Psoas muscle (tissue), 7 donors: ENCODE measurements at regions not wholly inside any gene's neighbourhood (a gene's known extent, or its start where the extent isn't known, plus 50 kb on each side); places are given as distances from the start of the nearest gene placed in this dataset.
"Not testable (repeated sequence)": the region's sequence is repeated elsewhere in the genome, so short reads cannot be mapped to it uniquely, and the experiment has no call there.

Experiments used
- ATAC-seq, 4 donors: fragments of 200-7000 bp; cut with Tn5 transposase; one replicate each; pipeline ENCODE4 v1.9.1; 2020; ENCODE audit warnings: moderate library complexity in 3 of 4, mild to moderate bottlenecking in 2 of 4
- DNase-seq, 2 donors: peaks; one replicate each; pipeline ENCODE4 v3.0.0-alpha.2; 2020
- H3K27ac ChIP-seq: fragments of 200-600 bp; one replicate; pipeline ENCODE4 v1.8.0; 2022
- H3K27me3 ChIP-seq, 3 donors: fragments of 200-600 bp in 1 of 3; one replicate each; pipeline versions ENCODE4 v1.6.1 to v1.8.0; 2013 to 2022; ENCODE audit warnings: low read length in 2 of 3, mild to moderate bottlenecking in 2 of 3, moderate library complexity in 1 of 3; ENCODE audit not compliant: insufficient read depth in 3 of 3
- H3K36me3 ChIP-seq, 2 donors: fragments of 200-600 bp in 1 of 2; one replicate each; pipeline versions ENCODE4 v1.6.1 to v1.8.0; 2013 to 2022; ENCODE audit warnings: low read depth in 1 of 2, mild to moderate bottlenecking in 1 of 2, moderate library complexity in 1 of 2; ENCODE audit not compliant: insufficient read depth in 1 of 2
- H3K4me1 ChIP-seq: fragments of 200-600 bp; one replicate; pipeline ENCODE4 v1.8.0; 2022
- H3K4me3 ChIP-seq: fragments of 200-600 bp; one replicate; pipeline ENCODE4 v1.8.0; 2022; ENCODE audit warnings: mild to moderate bottlenecking
- H3K9me3 ChIP-seq: fragments of 200-600 bp; one replicate; pipeline ENCODE4 v1.8.0; 2022
- WGBS, 3 donors: extraction: QIAGEN DNeasy Blood & Tissue Kit; methylation state at CpG; one replicate each; pipeline versions ENCODE4 v1.1.6 to v1.1.7; 2013; 5-methylcytosine and 5-hydroxymethylcytosine counted together
- intact Hi-C, 2 donors: fragments of 100-400 bp; cut with DNase I; formaldehyde crosslinking; loops; one replicate each; pipeline versions ENCODE4 v1.11.0 to v1.14.2; 2022
- TF ChIP-seq, protein P1 (sequence below): fragments of 200-600 bp; IDR thresholded peaks from one replicate; pipeline ENCODE4 v1.8.0; 2022; ENCODE audit warnings: antibody characterized with exemption
- donor health status: healthy with polysubstance abuse.
- donor health status: DM: no; HTN: no; CAD: no; lungs with moderate emphysema.
- donor health status: Bipolar disorder and iron deficiency.
- donor health status: healthy.
- donor health status: DM: yes; HTN: yes; CAD: no.
- donor health status: DM: no; HTN: no; CAD: no.
- donor health status: DM: yes; HTN: yes; CAD: no.

DNA sequence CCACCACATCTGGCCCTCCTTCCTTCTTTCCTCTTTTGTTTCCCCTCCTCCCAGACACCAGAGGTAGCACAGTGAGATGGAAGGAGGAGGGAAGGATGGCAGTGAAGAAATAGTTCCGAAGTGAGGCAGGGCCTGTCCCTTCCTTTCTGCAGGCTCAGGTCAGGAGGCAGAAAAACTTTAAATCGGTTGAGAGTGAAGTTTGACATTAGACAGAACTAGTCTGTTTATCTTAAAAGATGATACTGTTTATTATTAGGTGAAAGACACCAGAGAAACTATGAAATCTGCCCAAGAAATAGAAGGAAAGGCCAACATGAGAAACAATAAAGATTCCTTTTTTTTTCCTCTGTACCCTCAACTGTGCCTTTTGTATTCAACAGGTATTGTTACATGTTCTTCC is 670.3 kb downstream of the UTRN start:
- ATAC-seq = no peak
- no peaks in the 10 kb centered on the region for H3K27me3 ChIP-seq
- no peak overlapping the region for H3K27ac ChIP-seq
- no peaks in the 10 kb centered on the region for H3K36me3 ChIP-seq
- 44 to 57% (median 47%) methylated on average over 2 of the region's 2 CpGs for WGBS, 3 donors
- TF ChIP-seq, protein P1, sequence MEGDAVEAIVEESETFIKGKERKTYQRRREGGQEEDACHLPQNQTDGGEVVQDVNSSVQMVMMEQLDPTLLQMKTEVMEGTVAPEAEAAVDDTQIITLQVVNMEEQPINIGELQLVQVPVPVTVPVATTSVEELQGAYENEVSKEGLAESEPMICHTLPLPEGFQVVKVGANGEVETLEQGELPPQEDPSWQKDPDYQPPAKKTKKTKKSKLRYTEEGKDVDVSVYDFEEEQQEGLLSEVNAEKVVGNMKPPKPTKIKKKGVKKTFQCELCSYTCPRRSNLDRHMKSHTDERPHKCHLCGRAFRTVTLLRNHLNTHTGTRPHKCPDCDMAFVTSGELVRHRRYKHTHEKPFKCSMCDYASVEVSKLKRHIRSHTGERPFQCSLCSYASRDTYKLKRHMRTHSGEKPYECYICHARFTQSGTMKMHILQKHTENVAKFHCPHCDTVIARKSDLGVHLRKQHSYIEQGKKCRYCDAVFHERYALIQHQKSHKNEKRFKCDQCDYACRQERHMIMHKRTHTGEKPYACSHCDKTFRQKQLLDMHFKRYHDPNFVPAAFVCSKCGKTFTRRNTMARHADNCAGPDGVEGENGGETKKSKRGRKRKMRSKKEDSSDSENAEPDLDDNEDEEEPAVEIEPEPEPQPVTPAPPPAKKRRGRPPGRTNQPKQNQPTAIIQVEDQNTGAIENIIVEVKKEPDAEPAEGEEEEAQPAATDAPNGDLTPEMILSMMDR = no peak
- H3K4me3 ChIP-seq = no peak overlapping the region
- intact Hi-C loops = no loop called here
- H3K9me3 ChIP-seq = no peaks in the 10 kb centered on the region
- no peak for DNase-seq
- no peaks in the 10 kb centered on the region for H3K4me1 ChIP-seq

DNA sequence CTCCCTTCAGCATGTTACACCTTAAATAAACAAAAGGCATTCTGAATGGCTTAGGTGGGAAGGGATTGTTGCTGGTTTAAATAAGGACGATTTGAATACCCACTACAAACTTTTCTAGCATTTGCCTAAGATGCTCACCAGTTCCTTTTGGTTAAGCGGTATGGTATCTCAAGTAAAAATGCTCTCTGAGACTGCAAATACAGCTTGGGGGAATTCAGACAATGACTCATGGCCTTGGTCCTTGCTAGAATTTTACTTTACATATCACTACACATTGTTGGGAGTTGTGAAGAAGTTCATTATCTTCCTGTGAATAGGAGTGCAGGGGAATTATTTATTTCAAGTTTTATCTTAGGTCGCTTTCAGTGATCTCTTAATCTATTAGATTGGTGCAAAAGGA is 670.7 kb downstream of the UTRN start:
- Histone ChIP-seq H3K4me3 (no peak overlapping the region), H3K36me3 (no peaks in the 10 kb centered on the region), H3K27ac (no peak overlapping the region), H3K9me3 (no peaks in the 10 kb centered on the region), H3K27me3 (no peaks in the 10 kb centered on the region), H3K4me1 (no peaks in the 10 kb centered on the region)
- TF ChIP-seq, protein P1 = no peak
- intact Hi-C loops = no loop called here
- DNase-seq = no peak
- no peak for ATAC-seq
- 82 to 90% (median 86%) methylated on average over 3 of the region's 3 CpGs for WGBS, 3 donors

DNA sequence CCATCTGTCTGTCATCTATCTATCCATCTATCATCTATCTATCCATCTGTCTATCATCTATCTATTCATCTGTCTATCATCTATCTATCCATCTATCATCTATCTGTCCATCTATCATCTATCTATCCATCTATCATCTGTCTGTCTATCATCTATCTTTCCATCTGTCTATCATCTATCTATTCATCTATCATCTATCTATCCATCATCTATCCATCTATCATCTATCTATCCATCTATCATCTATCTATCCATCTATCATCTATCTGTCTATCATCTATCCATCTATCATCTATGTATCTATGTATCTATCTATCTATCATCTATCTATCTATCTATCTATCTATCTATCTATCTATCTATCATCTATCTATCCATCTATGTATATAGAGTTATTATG is 671.6 kb downstream of the UTRN start:
- DNase-seq, H3K27me3 ChIP-seq, ATAC-seq, H3K9me3 ChIP-seq, H3K4me1 ChIP-seq, H3K36me3 ChIP-seq, H3K27ac ChIP-seq, H3K4me3 ChIP-seq, intact Hi-C loops: not testable (repeated sequence)

DNA sequence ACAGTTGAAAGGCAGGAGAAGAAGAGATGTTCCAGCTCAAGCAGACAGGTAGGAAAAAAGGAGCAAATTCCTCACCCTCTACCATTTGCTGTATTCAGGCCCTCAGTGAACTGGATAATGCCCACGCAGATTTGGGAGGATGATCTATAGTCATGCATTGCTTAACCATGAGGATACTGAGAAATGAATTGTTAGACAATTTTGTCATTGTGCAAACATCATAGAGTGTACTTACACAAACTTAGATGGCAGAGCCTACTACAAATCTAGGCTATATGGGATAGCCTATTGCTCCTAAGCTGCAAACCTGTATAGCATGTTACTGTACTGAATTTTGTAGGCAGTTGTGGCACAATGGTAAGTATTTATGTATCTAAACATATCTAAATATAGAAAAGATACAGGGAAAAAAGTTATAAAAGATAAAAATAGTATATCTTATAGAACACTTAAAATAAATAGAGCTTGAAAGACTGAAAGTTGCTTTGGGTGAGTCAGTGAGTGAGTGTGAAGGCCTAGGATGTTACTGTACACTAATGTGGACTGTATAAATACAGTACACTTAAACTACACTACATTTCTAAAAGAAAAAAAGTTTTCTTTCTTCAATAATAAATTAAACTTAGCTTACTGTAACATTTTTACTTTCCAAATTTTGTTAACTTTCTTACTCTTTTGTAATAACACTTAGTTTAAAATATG is 672.3 kb downstream of the UTRN start:
- Histone ChIP-seq H3K27ac (no peak overlapping the region), H3K4me3 (no peak overlapping the region), H3K9me3 (no peaks in the 10 kb centered on the region), H3K36me3 (no peaks in the 10 kb centered on the region), H3K27me3 (no peaks in the 10 kb centered on the region), H3K4me1 (no peaks in the 10 kb centered on the region)
- TF ChIP-seq, protein P1 = no peak
- 86 to 100% (median 97%) methylated on average over 1 of the region's 1 CpG for WGBS, 3 donors
- ATAC-seq (no peak), DNase-seq (no peak)
- intact Hi-C loops = no loop called here

- ATAC-seq (no peak), DNase-seq (no peak)
- intact Hi-C loops = no loop called here
- Histone ChIP-seq H3K36me3 (no peaks in the 10 kb centered on the region), H3K4me1 (no peaks in the 10 kb centered on the region), H3K27me3 (no peaks in the 10 kb centered on the region), H3K27ac (no peak overlapping the region), H3K9me3 (no peaks in the 10 kb centered on the region), H3K4me3 (no peak overlapping the region)
- WGBS, 3 donors = 76 to 86% (median 80%) methylated on average over 3 of the region's 3 CpGs
- TF ChIP-seq, protein P1 = no peak
Observed at GRCh38 chr6:144969154-144969553, 684.0 kb downstream of the UTRN start.
